ENCODE measurements at regions not wholly inside any gene's neighbourhood (a gene's known extent, or its start where the extent isn't known, plus 50 kb on each side); places are given as distances from the start of the nearest gene placed in this dataset.

GRCh38 chr2:193566276-193566675 is 1371.5 kb upstream of the TMEFF2 start:
- no peak for DNase-seq (ENCODE audit: low read depth in 4 of 4, low spot score in 3 of 4)

GRCh38 chr2:193562031-193562430 is 1367.3 kb upstream of the TMEFF2 start:
- no peak for DNase-seq (ENCODE audit: low read depth in 4 of 4, low spot score in 3 of 4)

GRCh38 chr2:193561054-193561453 is 1366.3 kb upstream of the TMEFF2 start:
- no peak for DNase-seq (ENCODE audit: low read depth in 4 of 4, low spot score in 3 of 4)

GRCh38 chr2:193556766-193557470 is 1362.2 kb upstream of the TMEFF2 start:
- DNase-seq (ENCODE audit: low read depth in 4 of 4, low spot score in 3 of 4): no peak

GRCh38 chr2:193549661-193550060 is 1354.9 kb upstream of the TMEFF2 start:
- DNase-seq (ENCODE audit: low read depth in 4 of 4, low spot score in 3 of 4): no peak

- DNase-seq (ENCODE audit: low read depth in 4 of 4, low spot score in 3 of 4): no peak
Observed at GRCh38 chr2:193542762-193543161, 1348.0 kb upstream of the TMEFF2 start.

GRCh38 chr2:193539188-193539587 is 1344.5 kb upstream of the TMEFF2 start:
- DNase-seq (ENCODE audit: low read depth in 4 of 4, low spot score in 3 of 4): no peak

- DNase-seq (ENCODE audit: low read depth in 4 of 4, low spot score in 3 of 4): no peak
Observed at GRCh38 chr2:193538061-193538460, 1343.3 kb upstream of the TMEFF2 start.

- DNase-seq (ENCODE audit: low read depth in 4 of 4, low spot score in 3 of 4): no peak
Observed at GRCh38 chr2:193537531-193537930, 1342.8 kb upstream of the TMEFF2 start.

- no peak for DNase-seq (ENCODE audit: low read depth in 4 of 4, low spot score in 3 of 4)
Observed at GRCh38 chr2:193528458-193528857, 1333.7 kb upstream of the TMEFF2 start.

- no peak for DNase-seq (ENCODE audit: low read depth in 4 of 4, low spot score in 3 of 4)
Observed at GRCh38 chr2:193527146-193527545, 1332.4 kb upstream of the TMEFF2 start.

GRCh38 chr2:193523662-193524061 is 1328.9 kb upstream of the TMEFF2 start:
- DNase-seq (ENCODE audit: low read depth in 4 of 4, low spot score in 3 of 4): no peak

- no peak for DNase-seq (ENCODE audit: low read depth in 4 of 4, low spot score in 3 of 4)
Observed at GRCh38 chr2:193521523-193521922, 1326.8 kb upstream of the TMEFF2 start.

- no peak for DNase-seq (ENCODE audit: low read depth in 4 of 4, low spot score in 3 of 4)
Observed at GRCh38 chr2:193520709-193521458, 1326.2 kb upstream of the TMEFF2 start.

- DNase-seq (ENCODE audit: low read depth in 4 of 4, low spot score in 3 of 4): no peak
Observed at GRCh38 chr2:193518041-193518817, 1323.5 kb upstream of the TMEFF2 start.

GRCh38 chr2:193517615-193518014 is 1322.9 kb upstream of the TMEFF2 start:
- no peak for DNase-seq (ENCODE audit: low read depth in 4 of 4, low spot score in 3 of 4)

- no peak for DNase-seq (ENCODE audit: low read depth in 4 of 4, low spot score in 3 of 4)
Observed at GRCh38 chr2:193506035-193506434, 1311.3 kb upstream of the TMEFF2 start.

GRCh38 chr2:193505620-193506019 is 1310.9 kb upstream of the TMEFF2 start:
- no peak for DNase-seq (ENCODE audit: low read depth in 4 of 4, low spot score in 3 of 4)

- DNase-seq (ENCODE audit: low read depth in 4 of 4, low spot score in 3 of 4): no peak
Observed at GRCh38 chr2:193502363-193503035, 1307.8 kb upstream of the TMEFF2 start.

GRCh38 chr2:193496786-193497185 is 1302.1 kb upstream of the TMEFF2 start:
- DNase-seq (ENCODE audit: low read depth in 4 of 4, low spot score in 3 of 4): no peak

- DNase-seq (ENCODE audit: low read depth in 4 of 4, low spot score in 3 of 4): no peak
Observed at GRCh38 chr2:193482557-193482956, 1287.8 kb upstream of the TMEFF2 start.
